HG03103 (cell line): ENCODE measurements at regions not wholly inside any gene's neighbourhood (a gene's known extent, or its start where the extent isn't known, plus 50 kb on each side); places are given as distances from the start of the nearest gene placed in this dataset.
"Not testable (repeated sequence)": the region's sequence is repeated elsewhere in the genome, so short reads cannot be mapped to it uniquely, and the experiment has no call there.

Experiments used
- ATAC-seq: cut with Tn5 transposase; IDR thresholded peaks from one replicate; pipeline ENCODE4 v1.9.1; 2021; ENCODE audit warnings: low read depth; ENCODE audit not compliant: unreplicated experiment

DNA sequence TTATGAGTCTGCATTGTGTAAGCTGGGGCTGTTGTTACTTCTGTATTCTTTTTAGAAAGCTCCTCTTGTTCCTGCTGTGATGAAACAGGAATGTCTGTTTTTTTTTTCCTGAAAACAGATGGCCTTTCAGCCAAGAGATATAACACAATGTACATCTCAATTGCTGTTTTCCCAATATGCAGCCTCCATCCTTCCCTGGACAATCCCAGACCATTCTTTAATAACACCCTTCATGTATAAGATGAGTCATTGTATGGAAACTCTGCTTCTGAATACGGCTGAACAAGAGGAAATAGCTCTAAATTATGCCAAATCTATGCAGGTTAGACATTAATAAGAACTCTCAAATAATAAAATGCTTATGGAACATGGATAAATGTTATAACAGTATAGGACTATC, 60.2 kb upstream of the LRRC4C start:
- ATAC-seq, result no peak

DNA sequence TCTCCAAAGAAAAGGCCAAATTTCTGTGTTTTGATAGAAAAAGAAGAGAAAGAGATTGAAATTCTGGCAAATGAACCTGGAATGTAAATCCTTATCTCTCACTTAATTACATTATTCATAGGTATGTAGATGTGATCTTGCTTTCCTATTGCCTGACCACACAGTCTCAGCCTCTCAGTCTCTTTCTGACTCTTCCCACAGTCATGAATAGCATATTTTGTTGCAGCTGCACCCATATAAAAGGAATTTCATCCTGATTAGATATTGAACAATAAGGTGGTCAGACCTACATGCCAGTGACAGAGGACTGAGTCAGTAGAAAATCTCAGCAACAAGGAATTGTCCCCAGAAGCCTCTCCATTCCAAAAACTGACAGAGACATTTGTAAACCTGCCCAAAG, 62.9 kb upstream of the LRRC4C start:
- ATAC-seq, result no peak

DNA sequence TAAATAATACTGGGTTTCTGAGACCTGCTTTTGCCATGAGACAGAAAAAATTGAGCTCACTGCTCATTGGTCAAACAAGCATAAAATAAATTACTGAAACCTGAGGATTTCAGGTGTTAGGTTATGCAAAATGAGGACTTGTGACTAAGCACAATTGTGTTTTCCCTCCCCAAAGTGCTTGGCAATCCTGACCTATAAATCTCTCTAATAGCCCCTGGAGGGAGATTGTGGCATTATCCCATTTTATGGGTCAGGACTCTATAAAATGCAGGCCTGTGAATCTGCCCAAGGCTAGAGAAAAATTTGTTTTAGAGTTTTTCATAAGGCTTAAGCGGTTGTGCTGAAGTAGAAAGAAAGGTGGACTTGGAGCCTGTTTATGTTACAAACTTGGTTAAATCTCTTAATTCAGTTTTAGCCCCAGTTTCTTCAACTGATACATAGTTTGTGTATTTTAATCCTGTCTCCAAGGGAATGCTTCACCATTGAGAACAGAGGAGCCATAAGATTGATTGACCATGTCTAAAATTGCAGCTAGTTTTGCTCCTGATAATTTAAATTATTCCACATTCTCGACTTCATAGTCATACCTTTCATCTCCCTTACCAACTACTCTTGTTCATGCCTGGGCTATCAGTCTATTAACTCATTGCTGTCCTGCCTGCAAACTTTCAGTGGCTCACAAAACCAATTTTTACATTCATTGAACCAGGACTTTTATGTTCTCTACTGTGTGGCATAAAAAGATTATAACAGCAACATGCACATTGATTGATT, 63.6 kb upstream of the LRRC4C start:
- ATAC-seq, result no peak

DNA sequence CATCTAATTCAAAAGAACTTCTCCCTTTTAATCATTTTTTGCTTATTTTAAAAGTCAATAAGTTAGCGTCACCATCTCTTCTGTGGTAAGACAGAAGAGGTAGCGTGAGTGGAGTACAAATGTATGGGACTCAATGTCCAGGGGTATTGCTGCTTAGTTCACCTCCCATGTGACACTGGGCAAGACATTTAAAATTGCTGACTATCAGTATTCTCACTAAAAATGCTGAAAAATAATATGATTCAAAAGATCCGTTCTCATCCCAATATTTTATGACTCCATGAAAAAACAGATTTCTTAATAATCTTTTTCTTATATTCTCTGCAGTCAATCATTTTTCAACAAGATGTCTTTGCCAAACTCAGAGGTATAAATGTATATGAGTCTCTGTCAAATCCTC, 68.1 kb upstream of the LRRC4C start:
- ATAC-seq, result no peak

DNA sequence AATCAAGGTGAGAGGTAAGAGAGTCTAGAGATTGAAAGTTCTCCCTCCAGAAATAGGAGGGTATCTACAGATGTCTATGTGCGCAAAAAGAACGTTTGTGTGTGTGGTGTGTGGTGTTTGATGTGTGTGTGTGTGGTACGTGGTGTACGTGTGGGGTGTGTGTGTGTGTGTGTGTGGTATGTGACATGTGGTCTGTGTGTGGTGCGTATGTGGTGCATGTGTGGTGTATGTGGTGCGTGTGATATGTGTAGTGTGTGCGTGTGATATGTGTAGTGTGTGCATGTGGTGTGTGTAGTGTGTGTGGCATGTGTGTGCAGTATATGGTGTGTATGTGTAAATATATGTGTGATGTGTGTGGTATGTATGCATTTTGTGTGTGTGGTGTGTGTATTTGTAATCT, 73.0 kb upstream of the LRRC4C start:
- no peak for ATAC-seq

DNA sequence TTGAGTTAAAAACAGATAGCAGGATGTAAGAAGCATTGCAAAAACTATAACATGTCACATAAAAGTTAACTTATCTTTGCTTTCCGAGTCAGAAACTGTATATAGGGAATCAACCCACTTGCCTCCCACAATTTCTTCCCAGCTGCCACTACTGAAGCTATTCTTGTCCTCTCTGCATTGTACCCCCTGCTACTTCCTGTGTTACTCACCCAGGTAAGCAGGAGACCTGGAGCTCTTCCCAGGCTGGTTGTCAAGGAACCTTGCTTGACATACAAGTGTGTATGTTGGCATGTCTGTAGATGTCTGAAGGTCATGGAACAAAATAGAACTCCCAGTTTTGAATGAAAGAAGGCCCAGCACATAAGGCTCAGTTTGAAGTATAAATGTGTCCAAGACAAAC, 74.3 kb upstream of the LRRC4C start:
- ATAC-seq, result no peak

DNA sequence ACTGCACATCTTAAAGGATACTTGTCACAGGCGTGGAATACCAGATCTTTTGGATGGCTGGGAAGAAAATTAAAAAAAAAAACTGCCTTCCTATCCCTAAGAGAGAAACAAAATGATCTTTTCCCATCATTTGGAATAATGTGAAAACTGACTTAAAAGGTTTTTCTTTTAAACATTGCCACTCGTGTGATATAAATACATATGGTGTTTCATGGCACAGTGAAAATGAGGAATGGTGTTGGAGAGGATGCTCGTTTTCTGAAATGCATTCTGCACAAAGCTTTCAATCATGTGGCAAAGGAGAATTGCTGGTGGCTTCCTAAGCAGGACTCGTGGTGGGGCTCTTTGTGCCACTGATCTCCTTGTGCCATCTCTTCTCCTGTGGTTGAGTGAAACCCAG, 74.9 kb upstream of the LRRC4C start:
- no peak for ATAC-seq

DNA sequence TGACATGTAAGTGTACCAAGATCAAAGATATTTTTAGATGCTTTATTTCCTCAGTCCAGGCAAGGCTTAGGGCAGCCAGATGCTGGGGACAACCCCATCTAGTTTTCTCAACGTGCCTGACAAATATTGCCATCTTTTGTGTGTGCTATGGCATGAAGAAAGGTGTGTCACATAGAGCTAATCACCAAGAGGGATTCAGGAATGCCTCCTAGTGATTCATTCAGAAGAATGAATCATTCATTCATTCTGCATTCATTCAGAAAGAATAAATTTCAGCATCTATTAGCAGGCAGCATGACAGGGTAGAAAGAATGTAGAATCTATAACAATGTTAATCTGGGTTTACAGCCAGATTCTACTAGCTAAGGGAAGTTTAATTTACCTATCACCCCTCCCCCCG, 75.4 kb upstream of the LRRC4C start:
- ATAC-seq, result no peak

DNA sequence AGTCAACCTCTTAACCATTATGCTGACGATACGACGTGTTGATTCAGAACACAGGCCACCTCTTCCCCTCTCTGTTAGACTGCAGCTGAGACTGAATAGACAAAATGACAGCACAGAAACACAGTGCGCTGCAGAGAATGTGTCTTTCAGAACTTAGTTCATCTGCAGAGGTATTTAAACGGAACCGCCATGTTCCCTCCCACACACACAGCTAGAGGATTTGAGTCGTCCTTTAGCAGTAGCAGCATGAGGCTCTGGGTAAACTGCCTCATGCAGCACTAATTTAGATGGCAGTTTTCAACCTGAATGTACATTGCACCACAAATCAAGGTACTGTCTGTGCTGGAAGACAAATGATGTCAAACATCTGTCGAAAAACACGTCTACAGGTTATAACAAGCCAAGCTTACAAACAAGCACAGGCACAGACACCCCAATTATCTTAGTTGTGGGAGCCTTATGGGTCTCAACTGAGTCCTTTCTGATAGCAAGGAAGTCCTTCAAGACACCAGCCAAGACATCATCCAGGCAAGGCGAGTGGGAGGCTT, 76.6 kb upstream of the LRRC4C start:
- no peak for ATAC-seq

DNA sequence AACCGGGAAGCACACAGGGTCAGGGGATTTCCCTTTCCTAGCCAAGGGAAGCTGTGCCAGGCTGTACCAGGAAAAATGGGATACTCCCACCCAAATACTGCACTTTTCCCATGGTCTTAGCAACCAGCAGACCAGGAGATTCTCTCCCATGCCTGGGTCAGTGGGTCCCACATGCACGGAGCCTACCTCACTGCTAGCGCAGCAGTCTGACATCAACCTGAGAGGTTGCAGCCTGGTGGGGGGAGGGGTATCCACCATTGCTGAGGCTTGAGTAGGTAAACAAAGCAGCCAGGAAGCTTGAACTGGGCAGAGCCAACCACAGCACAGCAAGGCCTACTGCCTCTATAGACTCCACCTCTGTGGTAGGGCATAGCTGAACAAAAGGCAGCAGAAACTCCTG, 85.5 kb upstream of the LRRC4C start:
- not testable (repeated sequence) for ATAC-seq

DNA sequence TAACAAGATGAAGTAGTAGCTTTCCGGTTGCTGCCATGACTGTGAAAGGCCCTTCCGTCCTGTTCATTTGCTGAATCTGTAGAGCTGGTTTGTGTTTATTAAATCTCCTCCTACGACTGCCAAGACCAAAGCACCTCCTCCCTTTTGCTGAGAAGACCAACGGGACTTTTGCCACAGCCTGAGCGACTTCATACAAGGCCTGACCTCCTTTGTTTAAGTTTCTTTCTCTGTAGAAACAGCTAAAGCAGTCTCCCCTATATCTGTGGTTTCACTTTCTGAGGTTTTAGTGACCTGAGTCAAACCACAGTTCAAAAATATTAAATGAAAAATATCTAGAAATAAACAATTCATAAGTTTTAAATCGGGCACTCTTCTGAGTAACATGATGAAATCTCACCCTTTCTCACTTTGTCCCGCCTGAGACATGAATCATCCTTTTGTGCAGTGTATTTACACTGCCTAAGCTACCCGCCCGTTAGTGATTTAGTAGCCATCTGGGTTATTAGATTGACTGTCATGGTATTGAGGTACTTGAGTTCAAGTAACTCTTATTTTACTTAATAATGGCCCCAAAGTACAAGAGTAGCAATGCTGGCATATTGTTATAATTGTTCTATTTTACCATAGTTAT, 119.1 kb upstream of the LRRC4C start:
- ATAC-seq, result no peak

DNA sequence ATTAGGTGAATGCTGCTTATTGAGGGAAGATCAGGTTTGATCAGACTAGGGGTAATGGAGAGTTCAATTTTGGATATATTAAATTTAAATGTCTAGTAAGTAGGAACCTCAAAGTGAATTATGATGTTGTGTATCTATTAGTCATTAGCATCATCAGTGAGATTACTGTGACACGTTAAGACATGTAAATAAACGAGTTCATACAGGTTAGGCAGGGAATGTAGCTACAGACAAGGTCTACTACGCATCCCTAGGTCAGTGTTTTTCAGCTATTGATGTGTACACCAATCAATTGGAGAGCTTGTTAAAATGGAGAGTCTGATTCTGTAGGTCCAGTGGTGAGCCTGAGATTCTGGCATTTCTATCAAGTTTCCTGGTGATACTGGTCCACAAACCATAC, 120.1 kb upstream of the LRRC4C start:
- no peak for ATAC-seq

DNA sequence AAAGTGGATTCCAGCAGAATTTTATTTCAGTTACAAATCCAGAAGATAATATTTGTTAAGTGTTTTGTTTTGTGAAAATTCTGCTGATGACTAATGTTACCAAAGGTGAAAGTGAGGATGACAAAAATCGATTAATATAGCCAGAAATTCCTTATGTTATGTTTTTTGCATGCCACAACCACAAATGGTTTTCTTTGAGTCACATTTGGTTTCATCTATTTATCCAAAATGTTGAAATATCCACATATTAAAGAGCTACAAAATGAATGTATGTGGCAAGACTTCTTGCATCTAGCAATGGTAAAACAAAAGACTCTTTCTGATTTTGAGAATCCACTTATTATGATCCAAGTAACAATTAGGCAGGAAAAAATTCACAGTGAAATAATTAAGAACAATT, 150.1 kb upstream of the LRRC4C start:
- no peak for ATAC-seq

DNA sequence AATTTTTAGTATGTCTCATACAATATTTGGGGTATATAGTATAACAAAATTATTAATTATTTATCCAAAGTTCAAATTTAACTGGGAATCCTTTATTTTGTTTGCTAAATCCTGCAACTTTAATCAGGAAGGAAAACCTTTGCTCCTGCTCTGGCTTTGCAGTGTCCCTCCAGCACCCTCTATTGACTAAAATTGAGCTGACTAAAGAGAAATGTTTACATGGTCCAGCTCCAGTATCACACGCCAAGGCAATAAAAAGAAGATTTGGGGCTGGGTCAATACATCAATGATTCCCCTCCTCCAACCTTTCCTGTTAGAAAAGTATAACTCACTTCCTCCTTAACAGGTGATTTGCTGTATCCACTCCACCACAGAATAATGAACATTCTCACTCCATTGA, 153.0 kb upstream of the LRRC4C start:
- ATAC-seq, result no peak

DNA sequence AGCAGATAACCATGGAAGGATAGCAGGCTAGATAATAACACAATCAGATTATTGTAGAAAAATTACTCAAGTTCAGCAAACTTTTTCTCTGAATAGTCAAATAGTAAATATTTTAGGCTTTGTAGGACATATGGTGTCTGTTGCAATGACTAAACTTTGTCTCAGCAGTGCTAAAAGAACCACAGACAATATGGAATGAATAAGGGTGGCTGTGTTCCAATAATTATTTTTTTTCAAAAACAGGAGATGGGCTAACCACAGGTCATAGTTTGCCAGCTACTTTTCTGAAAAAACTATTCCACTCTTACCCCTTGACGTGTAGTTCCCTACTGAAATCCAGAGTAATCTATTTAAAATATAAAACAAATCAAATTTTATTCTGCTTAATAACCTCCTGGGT, 153.9 kb upstream of the LRRC4C start:
- no peak for ATAC-seq

DNA sequence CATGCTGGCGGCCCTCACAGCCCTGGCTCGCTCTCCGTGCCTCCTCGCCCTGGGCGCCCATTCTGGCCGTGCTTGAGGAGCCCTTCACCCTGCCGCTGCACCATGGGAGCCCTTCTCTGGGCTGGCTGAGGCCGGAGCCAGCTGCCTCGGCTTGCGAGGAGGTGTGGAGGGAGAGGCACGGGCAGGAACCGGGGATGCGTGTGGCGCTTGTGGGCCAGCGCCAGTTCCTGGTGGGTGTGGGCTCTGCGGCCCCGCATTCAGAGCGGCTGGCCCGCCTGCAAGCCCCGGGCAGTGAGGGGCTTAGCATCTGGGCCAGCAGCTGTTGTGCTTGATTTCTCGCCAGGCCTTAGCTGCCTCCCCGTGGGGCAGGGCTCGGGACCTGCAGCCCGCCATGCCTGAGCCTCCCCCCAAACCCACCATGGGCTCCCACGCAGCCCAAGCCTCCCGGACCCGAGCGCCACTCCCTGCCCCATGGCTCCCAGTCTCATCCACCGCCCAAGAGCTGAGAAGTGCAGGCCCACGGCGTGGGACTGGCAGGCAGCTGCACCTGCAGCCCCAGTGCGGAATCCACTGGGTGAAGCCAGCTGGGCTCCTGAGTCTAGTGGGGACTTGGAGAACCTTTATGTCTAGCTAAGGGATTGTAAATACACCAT, 163.4 kb upstream of the LRRC4C start:
- no peak for ATAC-seq

DNA sequence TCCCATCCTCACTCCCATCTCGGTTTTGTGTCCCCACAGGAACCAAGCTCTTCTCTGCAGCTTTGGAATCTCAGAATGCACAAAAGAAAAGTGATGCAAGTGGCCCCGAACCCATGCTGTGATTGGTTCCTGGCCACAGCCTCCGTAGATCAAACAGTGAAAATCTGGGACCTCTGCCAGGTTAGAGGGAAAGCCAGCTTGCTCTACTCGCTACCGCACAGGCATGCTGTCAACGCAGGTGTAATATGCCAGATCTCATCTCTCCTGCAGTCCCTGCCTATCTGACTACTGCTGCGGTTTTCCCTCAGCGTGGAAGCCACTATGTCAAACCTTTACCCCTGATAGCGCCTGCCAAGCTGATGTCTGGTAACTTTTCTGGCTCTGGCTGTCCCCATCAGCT, 200.5 kb upstream of the LRRC4C start:
- ATAC-seq, result no peak

DNA sequence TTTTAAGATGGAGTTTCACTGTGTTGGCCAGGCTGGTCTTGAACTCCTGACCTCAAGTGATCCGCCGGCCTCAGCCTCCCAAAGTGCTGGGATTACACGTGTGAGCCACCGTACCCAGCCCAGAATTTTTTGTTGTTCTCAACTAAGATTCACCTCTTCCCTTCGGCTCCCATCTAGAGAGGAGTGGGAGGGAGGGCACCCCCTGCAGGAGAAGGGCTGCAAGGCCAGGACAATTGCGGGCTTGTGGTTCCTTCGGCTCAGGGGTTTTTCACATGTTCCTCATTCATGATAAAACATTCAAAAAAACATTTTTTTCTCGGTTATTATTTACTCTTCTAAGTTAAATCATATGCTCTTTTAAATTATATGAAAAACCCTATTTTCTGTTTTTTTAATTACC, 201.1 kb upstream of the LRRC4C start:
- ATAC-seq, result no peak

DNA sequence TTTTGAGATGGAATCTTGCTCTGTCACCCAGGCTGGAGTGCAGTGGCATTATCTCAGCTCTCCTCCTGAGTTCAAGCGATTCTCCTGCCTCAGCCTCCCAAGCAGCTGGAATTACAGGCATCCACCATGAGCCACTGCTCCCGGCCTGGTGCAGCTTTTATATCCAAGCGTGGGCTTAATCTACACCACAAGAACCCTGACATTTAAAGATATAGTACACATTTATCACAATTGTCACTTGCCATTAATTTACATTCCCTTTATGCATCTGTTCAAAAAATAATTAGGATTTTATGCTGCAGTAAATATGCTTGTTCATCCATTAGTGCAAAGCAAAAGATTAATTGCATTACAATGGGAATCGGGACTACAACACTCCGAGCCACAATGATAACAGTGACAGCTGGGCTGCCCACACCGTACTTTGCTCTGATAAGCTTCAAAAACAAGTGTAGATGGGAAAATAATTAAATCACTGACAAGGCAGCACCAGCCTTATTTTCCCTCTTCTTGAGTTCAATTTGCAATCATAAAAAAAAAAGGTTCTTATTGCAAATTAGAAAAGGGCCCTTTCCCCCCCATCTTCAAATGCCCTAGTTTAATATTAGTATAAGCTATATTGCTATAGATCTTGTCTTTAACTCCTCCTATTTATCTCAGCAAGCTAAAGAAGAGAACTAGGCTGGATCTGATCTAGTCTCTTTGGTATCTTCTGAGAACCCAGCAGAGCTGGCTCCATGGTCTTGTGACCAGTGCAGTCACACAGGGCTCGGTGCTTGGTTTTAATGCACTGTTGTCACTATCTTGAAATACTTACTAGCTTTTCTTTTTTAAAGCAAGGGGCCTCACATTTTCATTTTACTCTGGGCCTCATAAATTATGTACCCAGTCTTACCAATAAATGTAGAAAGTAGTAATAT, 206.2 kb upstream of the LRRC4C start:
- ATAC-seq, result no peak

DNA sequence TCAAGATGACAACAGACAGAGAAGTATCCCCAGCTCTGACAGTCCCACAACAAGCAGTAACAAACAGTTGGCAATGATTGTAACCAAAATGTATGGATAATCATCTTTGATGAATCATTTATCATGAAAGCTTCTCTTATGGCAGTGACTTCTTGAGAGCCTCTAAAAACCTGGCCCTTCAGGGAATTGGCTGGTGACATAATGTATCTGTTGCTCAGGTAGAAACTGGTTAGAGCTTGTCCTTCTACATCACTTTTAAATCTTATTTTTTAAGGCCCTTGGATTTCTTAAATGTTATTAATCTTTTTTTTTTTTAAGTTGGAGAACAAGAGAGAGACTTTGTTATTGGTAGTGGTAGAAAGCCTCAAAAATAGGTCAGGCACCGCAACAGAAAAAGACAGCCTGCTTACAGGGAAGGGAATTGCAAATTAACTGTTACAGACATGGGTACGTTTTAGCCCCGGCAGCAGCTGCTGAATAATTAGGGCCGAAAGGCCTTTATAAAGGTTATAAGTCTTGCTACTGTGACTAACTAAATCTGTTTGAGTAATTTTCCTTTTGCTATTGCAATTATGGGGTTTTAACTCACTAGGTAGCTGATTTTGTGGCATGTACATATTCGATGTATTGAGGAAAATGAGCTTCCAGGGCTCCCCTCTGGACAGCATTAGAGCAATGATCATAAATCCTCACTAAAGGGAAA, 207.7 kb upstream of the LRRC4C start:
- no peak for ATAC-seq
